WTC11 (cell line): ENCODE measurements at regions not wholly inside any gene's neighbourhood (a gene's known extent, or its start where the extent isn't known, plus 50 kb on each side); places are given as distances from the start of the nearest gene placed in this dataset.
"Not testable (repeated sequence)": the region's sequence is repeated elsewhere in the genome, so short reads cannot be mapped to it uniquely, and the experiment has no call there.

Source experiments
- ATAC-seq: fragments of 200-7000 bp; cut with Tn5 transposase; 2 replicates; pipeline ENCODE4 v1.10.0; 2021; ENCODE audit warnings: mild to moderate bottlenecking, moderate library complexity
- CTCF ChIA-PET: fragments of 300-600 bp; sonication (Branson Sonifier 250); formaldehyde crosslinking; loops from one replicate; lab custom pipeline; 2021; ENCODE audit warnings: antibody characterized with exemption; lab: Charles Lee
- POLR2A ChIA-PET: fragments of 350-600 bp; sonication (Branson Sonifier 250); formaldehyde crosslinking; loops from one replicate; lab custom pipeline; 2021; ENCODE audit warnings: antibody characterized with exemption; lab: Charles Lee
- DNase-seq: peaks from one replicate; pipeline ENCODE4 v3.0.0; 2021; ENCODE audit warnings: low spot score
- H3K27ac Mint-ChIP-seq: 2 replicates; pipeline ENCODE4 v1.8.0; 2021; ENCODE audit warnings: mixed read lengths
- H3K27me3 Mint-ChIP-seq: 2 replicates; pipeline ENCODE4 v1.8.0; 2021; ENCODE audit warnings: low read depth, mild to moderate bottlenecking, moderate library complexity, mixed read lengths
- H3K36me3 Mint-ChIP-seq: 2 replicates; pipeline ENCODE4 v1.8.0; 2021; ENCODE audit warnings: mixed read lengths
- H3K4me1 Mint-ChIP-seq: 2 replicates; pipeline ENCODE4 v1.8.0; 2022; ENCODE audit warnings: mixed read lengths
- H3K4me3 Mint-ChIP-seq: 2 replicates; pipeline ENCODE4 v1.8.0; 2021; ENCODE audit warnings: mild to moderate bottlenecking, moderate library complexity, mixed read lengths
- H3K9me3 Mint-ChIP-seq: 2 replicates; pipeline ENCODE4 v1.8.0; 2021; ENCODE audit warnings: mixed read lengths
- ATF6 ChIP-seq: sonication (generic); formaldehyde crosslinking; IDR thresholded peaks from 2 replicates; pipeline ENCODE4 v1.8.1; 2023; ENCODE audit warnings: mild to moderate bottlenecking, missing genetic modification reagents
- E2F1 ChIP-seq: sonication (generic); formaldehyde crosslinking; IDR thresholded peaks from 2 replicates; pipeline ENCODE4 v1.8.0; 2022; ENCODE audit warnings: mild to moderate bottlenecking, missing genetic modification reagents
- ELF4 ChIP-seq: sonication (generic); formaldehyde crosslinking; IDR thresholded peaks from 2 replicates; pipeline ENCODE4 v1.8.1; 2022; ENCODE audit warnings: low read depth, mild to moderate bottlenecking, moderate library complexity, missing genetic modification reagents
- EMX1 ChIP-seq: fragments of 250-450 bp; sonication (Bioruptor Pico); IDR thresholded peaks from 2 replicates; pipeline ENCODE4 v1.8.0; 2021; ENCODE audit warnings: mild to moderate bottlenecking
- FOXK1 ChIP-seq: sonication (generic); formaldehyde crosslinking; IDR thresholded peaks from 2 replicates; pipeline ENCODE4 v1.8.0; 2022; ENCODE audit warnings: mild to moderate bottlenecking, moderate library complexity, missing genetic modification reagents
- GRHL2 ChIP-seq: fragments of 250-450 bp; sonication (Bioruptor Pico); IDR thresholded peaks from 2 replicates; pipeline ENCODE4 v1.8.0; 2022; ENCODE audit warnings: mild to moderate bottlenecking, moderate library complexity; ENCODE audit not compliant: insufficient replicate concordance, severe bottlenecking
- MYBL2 ChIP-seq: sonication (generic); formaldehyde crosslinking; IDR thresholded peaks from 2 replicates; pipeline ENCODE4 v1.8.1; 2023; ENCODE audit warnings: mild to moderate bottlenecking, moderate library complexity, missing genetic modification reagents
- NR3C1 ChIP-seq: sonication (generic); formaldehyde crosslinking; conservative IDR thresholded peaks from 2 replicates; pipeline ENCODE4 v1.8.1; 2023; ENCODE audit warnings: low read depth, mild to moderate bottlenecking, missing genetic modification reagents
- PRDM15 ChIP-seq: sonication (generic); formaldehyde crosslinking; IDR thresholded peaks from 2 replicates; pipeline ENCODE4 v1.8.0; 2022; ENCODE audit warnings: missing genetic modification reagents
- RELA ChIP-seq: sonication (generic); formaldehyde crosslinking; IDR thresholded peaks from 2 replicates; pipeline ENCODE4 v1.8.1; 2022; ENCODE audit warnings: missing genetic modification reagents, mild to moderate bottlenecking, borderline replicate concordance
- ZMAT4 ChIP-seq: fragments of 250-450 bp; sonication (Bioruptor Pico); IDR thresholded peaks from 2 replicates; pipeline ENCODE4 v1.9.0; 2021; ENCODE audit warnings: mild to moderate bottlenecking
- ZNF263 ChIP-seq: sonication (generic); formaldehyde crosslinking; IDR thresholded peaks from 2 replicates; pipeline ENCODE4 v1.8.1; 2022; ENCODE audit warnings: low read depth, mild to moderate bottlenecking, moderate library complexity, missing genetic modification reagents
- ZNF281 ChIP-seq: sonication (generic); formaldehyde crosslinking; IDR thresholded peaks from 2 replicates; pipeline ENCODE4 v1.8.0; 2023; ENCODE audit warnings: mild to moderate bottlenecking, missing genetic modification reagents
- ZNF425 ChIP-seq: fragments of 250-450 bp; sonication (Bioruptor Pico); conservative IDR thresholded peaks from 2 replicates; pipeline ENCODE4 v1.9.0; 2021; ENCODE audit warnings: mild to moderate bottlenecking
- ZNF532 ChIP-seq: fragments of 250-450 bp; sonication (Bioruptor Pico); IDR thresholded peaks from 2 replicates; pipeline ENCODE4 v1.9.0; 2021; ENCODE audit warnings: mild to moderate bottlenecking, borderline replicate concordance

GRCh38 chr7:109901926-109902325, 1189.0 kb upstream of the LRRN3 start (continued):
- TF ChIP-seq RELA (CRISPR knock-in tag) (no peak), FOXK1 (CRISPR knock-in tag) (no peak), GRHL2 (CRISPR knock-in tag) (no peak)
- TF ChIP-seq, all 79 proteins: peak for 0

- H3K4me3 Mint-ChIP-seq, H3K27ac Mint-ChIP-seq, ATAC-seq, H3K27me3 Mint-ChIP-seq, DNase-seq, POLR2A ChIA-PET, H3K4me1 Mint-ChIP-seq, CTCF ChIA-PET: not testable (repeated sequence)
- peaks cover 21% of the 10 kb centered on the region for H3K36me3 Mint-ChIP-seq
- peaks cover 22% of the 10 kb centered on the region for H3K9me3 Mint-ChIP-seq
Observed at GRCh38 chr7:109905368-109906065, 1185.4 kb upstream of the LRRN3 start.

- DNase-seq, result no peak
- CTCF ChIA-PET, result no interaction called here
- ATAC-seq, result no peak
- no peaks in the 10 kb centered on the region for H3K4me1 Mint-ChIP-seq
- H3K27ac Mint-ChIP-seq, result no peak overlapping the region
- peaks cover 12% of the 10 kb centered on the region; the same call in 1 of the 2 replicates for H3K36me3 Mint-ChIP-seq
- no peaks in the 10 kb centered on the region for H3K27me3 Mint-ChIP-seq
- peaks cover 34% of the 10 kb centered on the region for H3K9me3 Mint-ChIP-seq
- POLR2A ChIA-PET, result no interaction called here
- H3K4me3 Mint-ChIP-seq, result no peak overlapping the region
- TF ChIP-seq ATF6 (CRISPR knock-in tag) (no peak), EMX1 (no peak), MYBL2 (CRISPR knock-in tag) (no peak), ZNF532 (CRISPR knock-in tag) (no peak), E2F1 (CRISPR knock-in tag) (no peak), ZMAT4 (CRISPR knock-in tag) (no peak), ZNF281 (CRISPR knock-in tag) (no peak), PRDM15 (no peak), ZNF263 (CRISPR knock-in tag) (no peak), ELF4 (no peak), ZNF425 (CRISPR knock-in tag) (no peak), NR3C1 (CRISPR knock-in tag) (no peak)
Observed at GRCh38 chr7:109915670-109916069, 1175.3 kb upstream of the LRRN3 start.
